ENCODE measurements at regions not wholly inside any gene's neighbourhood (a gene's known extent, or its start where the extent isn't known, plus 50 kb on each side); places are given as distances from the start of the nearest gene placed in this dataset.
"Not testable (repeated sequence)": the region's sequence is repeated elsewhere in the genome, so short reads cannot be mapped to it uniquely, and the experiment has no call there.

DNA sequence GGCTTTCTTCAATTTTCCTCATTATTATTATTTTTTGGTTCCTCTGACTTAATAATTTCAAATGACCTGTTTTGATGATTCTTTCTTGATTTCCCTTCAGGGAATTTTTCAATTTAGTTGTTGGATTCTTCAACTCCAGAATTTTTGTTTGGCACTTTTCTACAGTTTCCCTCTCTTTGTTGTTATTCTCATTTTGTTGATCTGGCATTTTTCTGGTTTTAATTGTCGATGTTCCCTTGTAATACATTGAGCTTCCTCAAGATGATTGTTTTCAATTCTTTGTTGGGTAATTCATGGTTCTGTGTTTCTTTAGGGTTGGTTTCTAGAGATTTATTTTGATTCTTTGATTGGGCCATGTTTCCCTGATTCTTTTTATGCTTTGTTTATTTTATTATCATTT lies 67.8 kb upstream of the DNAJC1 start:
- no peak for DNase-seq

DNA sequence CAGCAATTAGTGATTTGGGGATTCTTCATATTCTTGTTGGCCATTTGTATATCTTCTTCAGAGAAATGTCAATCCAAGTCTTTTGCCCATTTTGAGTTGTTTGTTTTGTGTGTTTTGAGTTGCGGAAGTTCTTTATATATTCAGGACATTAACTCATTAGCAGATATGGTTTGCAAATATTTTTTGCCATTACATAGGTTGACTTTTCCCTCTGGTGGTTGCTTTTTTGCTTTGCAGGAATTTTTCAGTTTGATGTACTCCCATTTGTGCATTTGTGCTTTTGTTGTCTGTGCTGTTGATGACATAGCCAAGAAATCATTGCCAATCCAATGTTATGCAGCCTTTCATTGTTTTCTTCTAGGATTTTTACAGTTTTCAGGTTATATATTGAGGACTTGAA lies 63.6 kb upstream of the DNAJC1 start:
- DNase-seq: no peak

DNA sequence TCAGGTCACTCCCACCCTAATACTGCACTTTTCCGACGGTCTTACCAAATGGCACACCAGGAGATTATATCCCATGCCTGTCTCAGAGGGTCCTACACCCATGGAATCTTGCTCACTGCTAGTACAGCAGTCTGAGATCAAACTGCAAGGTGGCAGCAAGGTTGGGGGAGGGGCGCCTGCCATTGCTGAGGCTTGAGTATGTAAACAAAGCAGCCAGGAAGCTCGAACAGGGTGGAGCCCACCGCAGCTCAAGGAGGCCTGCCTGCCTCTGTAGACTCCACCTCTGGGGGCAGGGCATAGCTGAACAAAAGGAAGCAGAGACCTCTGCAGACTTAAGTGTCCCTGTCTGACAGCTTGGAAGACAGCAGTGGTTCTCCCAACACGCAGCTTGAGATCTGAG lies 57.5 kb upstream of the DNAJC1 start:
- DNase-seq: not testable (repeated sequence)

DNA sequence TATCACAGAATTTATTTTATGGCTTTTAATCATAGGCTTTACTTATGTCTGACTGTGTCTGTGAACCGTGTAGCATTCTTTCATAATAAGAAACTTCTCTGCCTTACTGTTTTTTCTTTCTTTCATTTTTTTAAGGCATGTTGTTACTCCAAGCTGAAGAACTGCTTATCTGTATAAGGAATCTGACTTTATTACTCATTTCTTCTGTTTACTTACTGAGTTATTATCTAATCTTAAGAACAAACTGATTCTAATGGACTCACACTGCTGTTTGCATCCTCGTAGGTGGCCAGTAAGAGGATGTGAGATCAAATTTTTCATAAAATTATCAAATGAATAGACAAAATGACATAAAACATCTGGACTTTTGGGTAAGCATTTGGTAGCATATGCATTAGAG lies 54.7 kb upstream of the DNAJC1 start:
- DNase-seq: no peak

DNA sequence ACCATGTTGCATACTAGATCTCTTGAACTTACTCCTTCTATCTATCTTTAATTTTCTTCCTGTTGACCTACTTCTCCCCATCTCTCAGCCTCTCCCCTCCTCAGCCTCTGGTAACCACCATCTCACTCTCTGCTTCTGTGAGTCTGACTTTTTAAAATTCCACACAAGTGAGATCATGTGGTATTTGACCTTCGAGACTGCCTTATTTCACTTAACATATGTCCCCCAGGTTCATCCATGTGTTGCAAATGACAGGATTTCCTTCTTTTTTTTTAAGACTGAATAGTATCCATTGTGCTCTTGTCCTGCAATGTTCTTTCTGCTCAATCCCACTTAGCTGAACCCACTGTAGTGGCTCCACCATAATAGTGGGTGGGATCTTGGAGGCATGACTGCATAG lies 51.4 kb upstream of the DNAJC1 start:
- no peak for DNase-seq

All from NCI-H1105 treated with DMSO at 0.1 percent for 48 hours (cell line).